ENCODE measurements at regions not wholly inside any gene's neighbourhood (a gene's known extent, or its start where the extent isn't known, plus 50 kb on each side); places are given as distances from the start of the nearest gene placed in this dataset.

DNA sequence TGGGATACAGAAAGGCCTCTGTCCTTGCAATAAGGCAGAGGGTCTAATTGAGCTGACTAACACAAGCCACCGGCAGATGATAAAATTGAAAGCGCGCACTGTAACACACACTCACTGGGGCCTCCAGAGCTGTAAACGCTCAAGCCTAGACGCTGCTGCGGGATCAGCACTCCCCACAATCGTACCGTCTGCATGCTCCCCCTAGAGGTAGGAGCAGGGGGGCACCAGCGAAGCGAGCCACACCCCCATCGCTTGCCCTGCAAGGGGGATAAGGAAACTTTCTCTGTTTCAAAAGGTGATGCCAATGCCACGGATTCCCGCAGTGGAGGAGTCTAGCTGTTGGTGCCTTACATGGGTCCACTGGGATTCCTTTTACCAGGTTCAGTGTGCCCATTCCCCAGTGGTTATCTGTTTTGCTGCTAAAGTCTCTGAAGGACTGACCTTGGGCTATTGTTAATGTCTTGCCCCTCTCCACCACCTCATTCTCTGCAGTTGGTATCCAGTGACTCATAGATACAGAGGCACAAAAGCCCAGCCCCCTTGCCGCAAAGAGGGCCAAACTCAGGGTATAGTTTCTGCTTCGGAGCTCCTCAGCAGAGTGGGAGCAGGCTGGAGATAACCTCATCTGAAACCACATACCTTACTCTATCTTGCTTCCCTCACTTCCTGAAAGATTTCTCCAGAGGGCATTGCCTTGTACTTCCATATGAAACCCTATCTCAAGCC lies 139.3 kb upstream of the KBTBD8 start:
- intact Hi-C loops (cut with DNase I), result no loop called here

DNA sequence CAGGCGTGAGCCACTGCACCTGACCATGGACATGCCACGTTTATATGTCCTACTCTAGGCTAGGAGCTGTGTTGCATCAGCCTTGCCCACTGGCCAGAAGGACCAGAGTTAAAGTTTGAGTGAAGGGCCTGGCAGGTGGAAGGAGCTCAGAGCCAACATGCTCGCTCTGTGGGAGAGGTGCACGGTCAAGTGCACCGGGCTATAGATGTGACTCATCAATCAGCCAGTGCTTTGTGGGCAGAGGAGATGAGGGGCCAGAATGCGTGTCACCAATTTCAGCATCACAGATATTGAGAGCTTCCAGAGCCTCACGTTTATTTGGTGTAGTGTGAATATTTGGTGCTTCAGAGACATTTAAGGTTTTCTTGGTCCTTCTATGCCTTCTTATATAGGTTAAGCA lies 137.3 kb upstream of the KBTBD8 start:
- intact Hi-C loops (cut with DNase I), result no loop called here
- DNase-seq (no peak), ATAC-seq (ENCODE audit: poor library complexity) (no peak)

More for the DNA sequence above, 139.3 kb upstream of the KBTBD8 start:
- ATAC-seq (ENCODE audit: poor library complexity) (no peak), DNase-seq (no peak)

DNA sequence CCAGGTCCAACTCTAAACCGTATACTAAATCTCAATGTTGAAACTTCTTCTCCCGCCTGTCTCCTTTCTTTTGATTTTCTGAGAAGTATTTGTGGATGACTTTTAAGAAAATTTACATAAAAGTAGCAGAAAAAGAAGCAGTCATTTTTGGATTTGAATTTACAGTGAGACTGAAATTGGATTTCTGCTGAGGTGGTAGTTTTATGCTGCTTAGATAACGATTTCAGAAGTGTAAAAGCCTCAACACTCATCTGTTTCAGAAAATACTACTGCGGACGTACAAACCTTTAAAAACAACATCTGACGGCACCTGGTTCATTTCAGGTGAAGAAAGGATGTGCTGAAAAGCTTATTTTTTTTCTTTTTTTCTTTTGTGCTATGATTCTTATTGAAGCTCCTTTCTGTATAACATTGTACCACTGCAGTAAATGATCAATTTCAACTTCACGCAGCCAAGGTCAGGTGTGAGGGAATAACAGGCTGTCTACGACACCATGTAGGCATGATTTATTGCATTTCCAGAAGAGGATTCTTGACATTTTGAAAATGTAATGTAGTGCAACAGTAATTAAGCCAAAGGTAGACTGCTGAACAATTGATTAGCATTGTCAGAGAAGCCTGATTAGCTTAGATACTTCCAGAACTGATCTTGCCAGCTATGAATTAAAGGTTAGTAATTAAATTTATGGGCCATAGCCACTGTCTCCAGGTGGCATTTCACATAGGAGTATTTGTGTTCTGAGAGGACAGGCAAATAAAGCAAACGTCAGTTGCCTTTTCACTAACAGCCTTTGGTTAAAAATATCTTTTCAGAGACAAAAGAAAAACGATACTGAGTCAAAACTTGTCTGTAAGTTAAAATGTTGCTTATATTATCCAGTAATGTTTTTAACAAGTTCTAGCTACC lies 134.6 kb upstream of the KBTBD8 start:
- intact Hi-C loops (cut with DNase I), result no loop called here
- DNase-seq, result no peak
- no peak for ATAC-seq (ENCODE audit: poor library complexity)

DNA sequence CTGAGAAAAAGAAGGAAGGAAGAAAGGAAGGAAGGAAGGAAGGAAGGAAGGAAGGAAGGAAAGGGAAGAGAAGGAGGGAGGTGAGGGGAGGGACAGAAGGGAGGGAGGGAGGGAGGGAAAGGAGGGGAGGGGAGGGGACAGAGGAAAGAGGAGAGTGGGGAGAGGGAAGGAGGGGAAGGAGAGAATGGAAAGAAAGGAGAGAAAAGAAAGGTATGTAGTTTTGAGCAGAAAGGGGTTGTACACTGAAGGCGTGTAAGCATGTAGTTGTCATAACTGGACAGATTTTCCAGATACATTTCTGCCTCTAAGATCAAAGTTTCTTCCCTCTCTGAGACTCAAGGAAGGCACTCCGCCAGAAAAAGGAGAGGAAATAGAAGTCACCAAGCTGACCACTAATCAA lies 113.4 kb upstream of the KBTBD8 start:
- intact Hi-C loops (cut with DNase I), result no loop called here
- ATAC-seq (ENCODE audit: poor library complexity), result no peak
- DNase-seq, result no peak

DNA sequence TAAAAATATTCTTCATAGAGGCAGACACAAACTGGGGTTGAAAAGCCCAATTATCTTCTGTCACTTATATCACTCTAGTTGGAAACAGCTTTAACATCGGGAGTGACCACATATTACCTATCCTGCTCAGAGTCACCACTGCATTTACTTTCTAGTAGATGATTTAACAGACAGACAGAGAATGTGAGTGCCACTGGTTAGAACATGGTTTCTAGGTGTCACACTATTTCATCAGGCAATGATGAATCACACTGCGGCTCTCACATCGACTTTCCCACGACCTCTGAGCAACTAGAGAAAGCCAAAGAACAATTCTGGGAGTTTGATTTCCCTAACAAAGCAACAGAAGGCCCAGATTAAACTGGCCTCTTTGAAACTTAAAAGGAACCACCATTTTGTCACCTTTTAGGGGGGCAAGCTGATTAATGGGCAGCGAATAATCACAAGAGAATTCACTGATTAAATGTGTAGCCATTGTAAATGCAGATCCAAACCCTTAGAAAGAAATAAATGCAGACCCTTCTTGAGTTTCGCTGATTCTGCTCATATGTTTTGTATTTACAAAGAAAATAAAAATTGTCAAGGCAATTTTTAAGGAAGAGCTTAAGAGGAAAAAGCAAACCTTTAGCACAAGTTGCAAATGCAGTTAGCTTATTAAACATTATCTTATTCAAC lies 112.6 kb upstream of the KBTBD8 start:
- DNase-seq (no peak), ATAC-seq (ENCODE audit: poor library complexity) (no peak)
- intact Hi-C loops (cut with DNase I), result no loop called here

DNA sequence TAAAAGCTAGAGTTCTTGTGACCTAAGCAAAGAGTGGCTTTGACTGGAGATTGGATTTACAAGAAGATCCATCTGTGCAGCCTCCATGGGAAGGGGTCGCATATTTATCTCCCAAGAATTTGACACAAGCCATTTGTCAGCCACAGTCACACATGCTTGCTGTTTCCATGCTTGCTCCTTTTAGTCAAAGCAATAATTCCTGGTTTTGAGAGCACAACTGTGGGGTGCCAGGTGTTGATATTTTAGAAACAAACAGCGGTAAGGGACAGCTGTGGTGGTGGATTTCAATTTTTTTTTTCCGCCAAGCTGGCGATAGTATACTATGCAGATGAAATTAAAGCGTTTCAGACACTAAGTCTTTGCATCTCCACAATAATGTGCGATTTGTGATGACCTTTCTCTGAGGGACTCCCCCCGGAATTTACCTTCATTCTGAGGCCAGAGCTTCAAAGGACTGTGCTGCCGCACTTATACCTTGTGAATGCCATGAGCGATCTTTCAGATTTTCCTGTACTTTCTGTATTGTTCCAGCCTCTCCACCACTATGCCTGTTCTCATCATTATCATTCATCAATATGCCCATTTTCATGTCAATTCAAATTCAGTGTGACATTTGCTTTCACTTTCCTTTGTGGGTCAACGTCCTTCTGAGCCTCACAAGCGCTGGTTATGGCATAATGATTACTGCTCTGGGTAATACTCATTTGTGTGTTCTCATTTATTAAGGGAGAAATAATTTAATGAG lies 108.2 kb upstream of the KBTBD8 start:
- no peak for DNase-seq

DNA sequence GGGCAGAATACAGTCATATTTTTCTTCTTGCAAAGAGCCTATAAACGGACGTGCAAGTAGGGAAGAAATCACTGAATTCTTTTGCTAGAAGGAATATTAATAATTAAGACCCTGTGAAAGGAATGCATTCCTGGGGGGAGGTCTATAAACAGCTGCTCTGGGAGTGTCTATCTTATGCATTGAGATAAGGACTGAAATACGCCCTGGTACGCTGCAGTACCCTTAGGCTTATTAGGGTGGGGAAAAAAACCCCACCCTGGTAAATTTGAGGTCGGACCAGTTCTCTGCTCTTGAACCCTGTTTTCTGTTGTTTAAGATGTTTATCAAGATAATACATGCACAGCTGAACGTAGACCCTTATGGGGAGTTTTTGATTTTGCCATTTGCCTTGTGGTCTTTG lies 100.0 kb upstream of the KBTBD8 start:
- intact Hi-C loops (cut with DNase I), result no loop called here
- DNase-seq (no peak), ATAC-seq (ENCODE audit: poor library complexity) (no peak)

More for the DNA sequence above, 108.2 kb upstream of the KBTBD8 start:
- ATAC-seq (ENCODE audit: poor library complexity), result no peak
- intact Hi-C loops (cut with DNase I), result no loop called here

DNA sequence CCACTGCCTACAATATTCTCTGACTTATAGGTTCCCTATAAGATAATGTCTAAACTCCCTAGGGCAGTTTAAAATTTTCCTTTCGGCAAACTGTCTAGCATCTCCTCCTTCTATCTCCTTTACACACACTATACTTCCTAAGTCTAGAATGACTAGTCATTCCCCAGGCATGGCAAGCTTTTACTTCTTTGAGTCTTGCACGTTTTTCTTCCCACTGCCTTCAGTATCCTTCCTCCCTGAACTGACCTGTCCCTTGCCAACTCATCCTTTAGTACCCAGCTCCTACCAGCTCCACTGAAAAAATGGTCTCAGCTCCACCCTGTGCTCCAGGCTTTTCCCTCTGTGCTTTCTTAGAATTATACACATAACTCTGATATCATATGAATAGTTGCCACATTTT lies 93.8 kb upstream of the KBTBD8 start:
- ATAC-seq (ENCODE audit: poor library complexity) (no peak), DNase-seq (no peak)
- intact Hi-C loops (cut with DNase I), result no loop called here

DNA sequence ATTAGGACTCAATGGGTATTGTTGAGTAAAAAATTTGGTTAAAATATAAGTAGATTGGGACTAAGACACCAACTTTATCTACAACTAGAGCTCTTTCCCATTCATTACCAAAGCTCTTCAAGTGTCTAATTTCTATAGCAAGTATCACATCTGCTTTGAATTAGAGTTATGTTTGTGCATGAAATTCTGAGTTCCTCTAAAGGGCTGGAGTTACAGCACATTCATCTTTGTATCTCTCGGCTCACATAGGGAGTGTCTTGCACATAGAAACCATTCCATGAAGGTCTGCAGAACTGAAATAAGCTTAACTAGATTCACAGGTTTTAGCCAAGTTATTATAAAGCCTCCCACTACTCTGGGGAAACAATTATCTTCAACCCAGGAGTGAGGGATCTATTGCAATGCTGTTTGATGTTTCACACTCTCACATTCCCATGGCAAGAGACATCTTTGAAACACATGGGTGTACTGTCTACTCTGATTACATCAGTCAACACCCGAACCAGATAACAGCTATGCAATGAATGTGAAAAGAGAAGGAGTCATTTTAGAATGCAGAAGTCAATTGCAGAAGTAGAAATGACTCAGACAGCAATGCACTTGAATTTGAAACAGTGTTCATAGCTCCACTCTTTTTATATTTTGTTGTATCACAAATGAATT lies 93.1 kb upstream of the KBTBD8 start:
- peak; percentile 73 for ATAC-seq (ENCODE audit: poor library complexity)
- intact Hi-C loops (cut with DNase I), result no loop called here
- no peak for DNase-seq

DNA sequence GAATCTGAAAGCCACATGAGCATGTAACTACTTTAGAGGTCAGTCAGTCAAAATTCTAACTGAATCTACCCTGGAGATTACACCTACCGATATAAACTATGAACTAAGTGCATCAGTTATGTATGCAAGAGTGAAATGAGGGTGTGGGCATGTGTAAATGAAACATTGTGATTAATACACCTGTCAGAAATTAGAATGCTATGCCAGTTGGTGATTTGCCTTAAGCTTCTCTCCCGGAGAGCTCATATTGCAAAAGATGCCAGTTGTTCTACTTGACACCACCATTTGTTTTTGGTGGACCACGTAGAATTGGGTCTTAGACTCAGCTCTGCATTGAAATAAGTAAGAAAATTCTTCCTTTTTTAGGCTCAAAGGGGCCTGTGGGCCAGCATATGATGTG lies 91.0 kb upstream of the KBTBD8 start:
- ATAC-seq (ENCODE audit: poor library complexity), result no peak
- DNase-seq, result no peak
- intact Hi-C loops (cut with DNase I), result no loop called here

DNA sequence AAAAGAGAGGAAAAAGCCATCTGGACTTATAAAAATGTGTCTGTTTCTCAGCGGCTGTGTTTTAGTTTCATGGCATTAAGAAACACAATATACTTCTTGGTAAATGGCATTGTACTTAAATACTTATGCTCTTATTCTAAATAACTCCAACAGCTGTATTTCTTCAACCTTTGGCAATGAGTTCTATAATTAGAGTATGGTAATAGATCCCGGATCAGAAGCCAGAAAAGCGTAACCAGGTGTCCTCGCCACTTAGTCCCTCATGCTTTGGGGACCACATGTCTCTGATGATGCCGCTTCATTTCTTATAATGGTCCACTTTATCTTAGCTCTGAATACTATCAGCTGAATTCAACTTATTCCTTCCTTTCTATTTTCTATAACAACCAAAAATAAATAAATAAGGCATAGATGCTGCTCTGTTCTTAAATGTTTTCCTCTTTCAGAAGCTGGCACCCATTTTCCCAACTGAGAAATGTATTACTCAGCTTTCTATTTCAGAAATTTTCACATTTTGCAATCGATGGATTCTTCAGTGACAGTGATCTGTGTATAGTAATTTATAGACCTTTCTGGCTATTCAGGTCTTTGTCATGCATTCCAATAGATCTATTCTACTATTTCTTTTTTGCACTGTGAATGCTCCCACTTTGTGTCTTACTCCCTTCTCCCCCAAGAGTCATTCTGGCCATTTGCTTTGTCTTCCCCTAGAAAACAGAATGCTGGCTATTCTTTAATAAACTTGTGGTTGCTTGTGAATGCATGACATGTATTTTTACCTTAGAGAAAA lies 87.6 kb upstream of the KBTBD8 start:
- intact Hi-C loops (cut with DNase I), result no loop called here
- no peak for ATAC-seq (ENCODE audit: poor library complexity)
- DNase-seq, result no peak

DNA sequence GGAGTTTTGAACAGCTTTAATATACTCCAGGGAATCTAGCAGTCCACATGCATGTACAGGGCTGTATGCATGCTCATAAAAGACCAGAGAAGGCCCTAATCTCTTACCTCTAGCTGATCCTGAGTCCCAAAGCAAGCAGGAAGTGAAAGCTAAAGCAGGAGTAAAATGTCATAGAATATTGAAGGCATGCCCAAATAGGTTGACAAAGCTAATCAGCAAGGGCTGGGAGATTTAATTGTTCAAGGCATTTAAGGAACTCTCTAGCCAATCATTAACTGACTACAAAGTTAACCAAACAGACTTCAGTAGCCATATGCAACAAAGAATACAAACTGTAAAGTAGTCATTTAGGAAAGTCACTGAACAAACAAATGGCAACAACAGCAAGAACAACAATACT lies 85.8 kb upstream of the KBTBD8 start:
- ATAC-seq (ENCODE audit: poor library complexity) (no peak), DNase-seq (no peak)
- intact Hi-C loops (cut with DNase I), result no loop called here

DNA sequence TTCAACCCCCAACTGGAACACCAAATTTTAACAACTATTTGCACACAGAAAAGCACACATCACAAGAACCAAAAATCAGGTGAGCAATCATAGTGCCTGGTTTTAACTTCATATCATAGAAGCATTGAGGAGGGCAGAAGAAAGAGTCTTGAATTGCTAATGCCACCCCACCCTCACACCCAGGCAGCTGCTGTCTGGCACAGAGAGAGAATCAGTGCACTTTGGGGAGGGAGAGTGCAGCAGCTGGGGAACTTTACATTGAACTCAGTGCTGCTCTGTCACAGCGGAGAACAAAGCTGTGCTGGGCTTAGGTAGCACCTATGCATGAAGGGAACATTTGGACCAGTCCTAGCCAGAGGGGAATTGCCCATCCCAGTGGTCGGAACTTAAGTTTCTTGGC lies 76.0 kb upstream of the KBTBD8 start:
- ATAC-seq (ENCODE audit: poor library complexity) (no peak), DNase-seq (no peak)
- intact Hi-C loops (cut with DNase I), result no loop called here

DNA sequence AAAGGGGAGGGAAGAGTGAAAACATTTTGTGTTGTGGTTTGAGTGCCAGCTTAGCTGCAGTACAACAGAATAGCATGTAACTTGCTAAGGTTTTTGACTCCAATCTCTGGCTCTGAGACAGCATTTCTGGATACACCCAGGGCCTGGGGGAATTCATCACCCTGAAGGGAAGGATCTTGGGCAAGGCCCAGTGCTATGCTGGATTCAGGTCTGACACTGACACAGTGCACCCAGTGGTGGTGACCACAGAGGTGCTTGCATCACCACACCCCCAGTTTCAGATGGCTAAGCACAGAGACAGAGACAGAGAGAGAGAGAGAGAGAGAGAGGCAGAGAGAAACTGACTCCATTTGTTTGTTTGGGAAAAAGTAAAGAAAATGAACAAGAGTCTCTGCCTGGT lies 74.1 kb upstream of the KBTBD8 start:
- DNase-seq (no peak), ATAC-seq (ENCODE audit: poor library complexity) (no peak)
- intact Hi-C loops (cut with DNase I), result no loop called here

DNA sequence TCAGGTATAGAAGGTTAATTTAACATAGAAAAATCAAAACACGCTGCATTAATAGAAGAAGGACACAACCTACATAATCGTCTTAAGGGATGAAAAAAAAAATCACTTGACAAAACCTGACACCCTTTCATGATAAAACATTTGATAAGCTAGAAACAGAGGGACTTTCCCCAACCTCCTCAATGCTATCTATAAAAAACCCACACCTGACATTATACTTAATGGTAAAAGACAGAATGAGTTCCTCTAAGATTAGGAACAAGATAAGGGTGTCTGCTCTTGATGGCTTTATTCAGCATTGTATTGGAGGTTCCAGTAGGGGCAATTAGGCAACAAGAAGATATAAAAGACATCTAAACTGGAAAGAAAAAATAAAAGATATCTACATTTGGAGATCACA lies 69.9 kb upstream of the KBTBD8 start:
- DNase-seq (no peak), ATAC-seq (ENCODE audit: poor library complexity) (no peak)
- intact Hi-C loops (cut with DNase I), result no loop called here

DNA sequence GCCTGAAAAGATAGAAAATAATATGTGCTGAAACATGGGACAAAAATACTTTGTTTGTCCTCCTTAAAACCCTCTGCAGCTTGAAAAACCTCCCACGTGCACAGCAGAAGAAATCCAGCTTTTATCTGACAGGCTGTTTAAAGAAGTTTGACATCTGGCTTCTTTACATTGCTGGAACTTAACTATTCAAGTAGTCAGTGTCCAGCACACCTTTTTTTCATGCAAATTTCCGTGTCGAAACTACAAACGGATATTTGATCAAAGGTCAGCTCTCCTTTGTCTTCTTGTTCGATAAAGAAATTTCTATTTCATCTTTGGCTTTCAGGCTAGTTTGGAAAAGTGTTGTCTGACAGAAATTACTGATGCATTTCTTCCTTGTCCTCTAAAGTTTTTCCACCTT lies 66.8 kb upstream of the KBTBD8 start:
- ATAC-seq (ENCODE audit: poor library complexity) (no peak), DNase-seq (no peak)
- intact Hi-C loops (cut with DNase I), result no loop called here

DNA sequence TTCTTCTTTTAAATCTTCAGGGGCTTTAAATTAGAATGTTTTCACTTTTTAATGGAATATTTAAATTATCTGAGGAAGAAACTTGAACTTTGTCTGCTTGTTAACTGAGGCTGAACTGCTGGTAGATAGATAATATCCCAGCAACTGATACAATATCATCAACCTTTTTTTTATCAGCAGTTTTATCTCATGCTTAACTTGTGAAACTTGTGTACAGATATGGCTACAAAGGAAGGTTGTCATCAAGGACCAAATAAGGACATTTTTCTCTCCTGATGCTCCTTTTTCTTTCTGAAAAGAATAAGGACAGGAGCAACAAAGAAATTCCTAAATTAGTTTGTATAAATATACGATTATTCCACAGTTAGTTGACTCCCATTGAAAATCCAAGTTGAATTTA lies 66.4 kb upstream of the KBTBD8 start:
- no peak for ATAC-seq (ENCODE audit: poor library complexity)
- intact Hi-C loops (cut with DNase I), result no loop called here
- no peak for DNase-seq

DNA sequence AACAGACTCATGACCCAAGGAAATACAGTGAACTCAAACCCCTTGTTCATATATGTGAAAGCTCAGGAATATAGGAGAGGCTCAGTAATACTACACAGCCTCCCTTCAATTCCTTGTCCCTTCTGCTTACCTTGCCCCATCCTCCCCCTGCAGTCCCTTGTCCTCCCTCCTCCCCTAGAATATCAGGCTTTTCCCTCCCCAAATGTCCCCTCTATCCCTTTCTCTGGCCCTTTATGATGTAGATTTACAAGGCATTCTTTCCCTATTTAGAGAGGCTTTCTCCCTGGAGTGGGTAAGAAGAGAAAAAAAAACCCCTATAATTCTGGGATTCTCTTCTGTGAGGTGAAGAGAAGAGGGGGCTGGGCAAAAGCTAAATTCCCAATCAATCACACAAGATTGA lies 64.9 kb upstream of the KBTBD8 start:
- intact Hi-C loops (cut with DNase I), result no loop called here
- ATAC-seq (ENCODE audit: poor library complexity), result no peak
- no peak for DNase-seq

Data from Right ventricle myocardium superior (tissue), 1 donor.